HG02571 (cell line): ENCODE measurements at regions not wholly inside any gene's neighbourhood (a gene's known extent, or its start where the extent isn't known, plus 50 kb on each side); places are given as distances from the start of the nearest gene placed in this dataset.
A peak's percentile ranks its signal among the peaks of the same experiment; 100 is the strongest.
"Not testable (repeated sequence)": the region's sequence is repeated elsewhere in the genome, so short reads cannot be mapped to it uniquely, and the experiment has no call there.

Experiments used
- ATAC-seq: cut with Tn5 transposase; IDR thresholded peaks from one replicate; pipeline ENCODE4 v1.9.1; 2021; ENCODE audit warnings: mild to moderate bottlenecking, moderate library complexity; ENCODE audit not compliant: unreplicated experiment

GRCh38 chr21:5013455-5014304 is 5507.7 kb upstream of the TPTE start:
- not testable (repeated sequence) for ATAC-seq

- ATAC-seq, result not testable (repeated sequence)
These were observed 5506.2 kb upstream of the TPTE start for GRCh38 chr21:5015187-5015586.

GRCh38 chr21:5019120-5019519 is 5502.3 kb upstream of the TPTE start:
- peak; percentile 31 for ATAC-seq

- ATAC-seq, result peak; percentile 33
These were observed 5499.6 kb upstream of the TPTE start for GRCh38 chr21:5021815-5022214.

- ATAC-seq, result peak; percentile 50
These were observed 5499.1 kb upstream of the TPTE start for GRCh38 chr21:5022254-5022653.

DNA sequence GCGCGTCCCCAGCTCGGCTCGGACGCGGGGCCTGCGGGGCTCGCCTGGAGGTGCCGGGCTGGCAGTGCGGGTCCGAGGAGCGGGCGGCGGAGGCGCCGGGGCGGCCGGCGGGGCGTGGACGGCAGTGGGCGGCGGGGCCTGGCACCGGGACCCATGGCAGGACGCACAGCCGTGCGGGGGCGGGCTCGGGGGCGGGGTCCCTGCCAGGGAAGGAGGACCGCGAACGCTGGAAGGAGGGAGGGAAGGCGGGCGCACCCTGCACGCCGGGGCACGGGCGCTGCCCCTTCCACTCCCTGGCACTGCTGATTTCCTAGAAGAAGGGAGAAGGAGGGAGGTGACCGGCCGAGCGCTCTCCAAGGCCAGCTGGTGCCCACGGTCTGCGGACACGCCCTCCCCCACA is 5498.6 kb upstream of the TPTE start:
- not testable (repeated sequence) for ATAC-seq

- ATAC-seq, result not testable (repeated sequence)
These were observed 5486.2 kb upstream of the TPTE start for GRCh38 chr21:5035147-5035546.

- not testable (repeated sequence) for ATAC-seq
These were observed 5485.8 kb upstream of the TPTE start for GRCh38 chr21:5035587-5035986.

DNA sequence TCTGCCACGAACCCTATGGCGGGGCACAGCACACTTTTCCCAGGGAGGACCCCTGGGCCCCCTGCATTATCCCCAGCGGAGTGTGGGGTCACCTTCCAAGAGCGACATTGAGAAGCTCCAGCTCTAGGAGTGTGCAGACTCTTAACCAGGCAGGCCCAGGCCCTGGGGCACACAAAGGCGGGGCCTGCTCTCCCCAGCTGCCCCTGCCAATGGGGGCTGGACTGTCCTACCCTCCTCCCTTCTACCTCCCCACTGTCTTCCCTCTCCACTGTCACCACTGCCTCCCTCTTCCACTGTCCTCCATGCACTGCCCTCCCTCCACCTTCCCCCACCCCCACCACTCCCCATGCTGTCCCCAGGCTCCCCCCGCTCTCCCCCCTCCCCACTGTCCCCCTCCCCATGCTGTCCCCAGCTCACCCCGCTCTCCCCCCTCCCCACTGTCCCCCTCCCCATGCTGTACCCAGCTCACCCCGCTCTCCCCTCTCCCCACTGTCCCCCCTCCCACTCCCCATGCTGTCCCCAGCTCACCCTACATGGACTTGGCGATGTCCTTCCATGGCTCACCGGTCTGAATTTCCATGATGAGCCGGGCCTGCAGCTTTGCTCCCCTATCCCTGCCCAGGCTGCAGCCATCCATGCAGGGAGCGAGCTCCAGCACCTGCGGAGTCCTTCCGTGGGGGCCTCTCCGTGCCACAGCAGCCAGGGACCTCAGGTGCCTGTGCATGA is 5483.6 kb upstream of the TPTE start:
- ATAC-seq, result not testable (repeated sequence)

GRCh38 chr21:5039926-5040325 is 5481.5 kb upstream of the TPTE start:
- not testable (repeated sequence) for ATAC-seq

DNA sequence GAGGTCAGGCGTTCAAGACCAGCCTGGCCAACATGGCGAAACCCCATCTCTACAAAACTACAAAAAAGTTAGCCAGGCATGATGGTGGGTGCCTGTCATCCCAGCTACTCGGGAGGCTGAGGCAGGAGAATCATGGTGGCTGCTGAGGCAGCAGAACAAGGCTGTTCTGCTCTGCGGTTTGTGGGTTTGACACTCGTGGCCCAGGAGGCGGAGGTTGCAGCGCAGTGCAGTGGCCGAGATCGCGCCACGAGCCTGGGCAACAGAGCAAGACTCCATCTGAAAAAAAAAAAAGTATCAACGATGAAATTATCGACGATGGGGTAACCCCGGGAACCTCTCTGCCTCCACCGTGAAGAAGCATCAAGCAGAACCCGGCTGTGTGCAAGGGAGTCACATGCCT is 5478.8 kb upstream of the TPTE start:
- not testable (repeated sequence) for ATAC-seq

DNA sequence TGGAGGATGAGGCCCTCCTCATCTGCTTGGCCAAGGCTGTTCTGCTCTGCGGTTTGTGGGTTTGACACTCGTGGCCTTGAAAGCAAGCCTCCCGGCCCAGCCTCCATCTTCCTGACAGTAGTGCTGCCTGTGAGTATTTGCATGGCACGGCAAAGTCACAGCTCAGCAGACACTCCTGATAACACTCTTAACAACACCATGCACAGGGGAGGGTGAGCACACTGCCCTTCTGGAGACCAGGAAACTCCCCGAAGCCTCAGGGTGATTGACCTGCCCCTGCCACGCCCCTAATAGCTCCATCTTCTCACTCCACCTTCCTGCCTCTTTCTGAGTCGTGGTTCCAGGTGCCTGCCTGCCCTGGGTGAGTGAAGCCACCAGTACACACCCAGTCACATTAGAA is 5476.6 kb upstream of the TPTE start:
- not testable (repeated sequence) for ATAC-seq

GRCh38 chr21:5051303-5052018 is 5469.9 kb upstream of the TPTE start:
- ATAC-seq, result not testable (repeated sequence)

DNA sequence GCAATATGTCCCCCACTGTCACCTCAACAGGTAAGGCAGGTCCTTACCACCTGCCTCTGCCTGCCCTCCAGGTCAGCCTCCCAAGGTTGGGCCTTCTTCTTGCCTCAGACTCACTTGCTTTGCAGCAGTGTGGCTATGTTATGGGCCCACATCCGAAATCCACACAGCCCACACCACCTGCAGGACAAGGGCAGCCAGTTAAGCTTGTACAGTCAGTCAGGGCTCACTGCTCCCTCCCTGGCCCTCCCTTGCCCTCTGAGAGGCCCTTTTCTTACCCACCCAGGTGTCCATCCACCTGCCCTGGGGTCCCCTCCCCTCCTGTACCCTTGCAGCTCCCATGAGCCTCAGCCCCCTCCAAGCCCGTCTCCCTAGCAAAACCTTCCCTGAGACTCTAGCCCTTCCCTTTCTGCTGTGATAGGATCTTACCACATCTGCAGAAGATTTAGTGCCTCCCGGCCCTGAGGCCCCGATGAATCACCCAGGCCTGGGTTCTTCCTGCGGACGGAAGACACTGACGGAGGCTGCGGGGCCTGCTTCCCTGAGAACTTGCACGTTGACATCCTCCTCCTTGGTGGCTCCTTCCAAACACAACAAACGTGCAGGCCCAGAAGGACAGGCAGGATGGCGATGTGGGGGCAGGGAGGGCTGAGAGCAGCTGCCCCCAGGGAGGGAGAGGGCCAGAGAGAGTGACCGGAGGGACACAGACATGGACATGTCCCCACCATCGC is 5466.2 kb upstream of the TPTE start:
- not testable (repeated sequence) for ATAC-seq

DNA sequence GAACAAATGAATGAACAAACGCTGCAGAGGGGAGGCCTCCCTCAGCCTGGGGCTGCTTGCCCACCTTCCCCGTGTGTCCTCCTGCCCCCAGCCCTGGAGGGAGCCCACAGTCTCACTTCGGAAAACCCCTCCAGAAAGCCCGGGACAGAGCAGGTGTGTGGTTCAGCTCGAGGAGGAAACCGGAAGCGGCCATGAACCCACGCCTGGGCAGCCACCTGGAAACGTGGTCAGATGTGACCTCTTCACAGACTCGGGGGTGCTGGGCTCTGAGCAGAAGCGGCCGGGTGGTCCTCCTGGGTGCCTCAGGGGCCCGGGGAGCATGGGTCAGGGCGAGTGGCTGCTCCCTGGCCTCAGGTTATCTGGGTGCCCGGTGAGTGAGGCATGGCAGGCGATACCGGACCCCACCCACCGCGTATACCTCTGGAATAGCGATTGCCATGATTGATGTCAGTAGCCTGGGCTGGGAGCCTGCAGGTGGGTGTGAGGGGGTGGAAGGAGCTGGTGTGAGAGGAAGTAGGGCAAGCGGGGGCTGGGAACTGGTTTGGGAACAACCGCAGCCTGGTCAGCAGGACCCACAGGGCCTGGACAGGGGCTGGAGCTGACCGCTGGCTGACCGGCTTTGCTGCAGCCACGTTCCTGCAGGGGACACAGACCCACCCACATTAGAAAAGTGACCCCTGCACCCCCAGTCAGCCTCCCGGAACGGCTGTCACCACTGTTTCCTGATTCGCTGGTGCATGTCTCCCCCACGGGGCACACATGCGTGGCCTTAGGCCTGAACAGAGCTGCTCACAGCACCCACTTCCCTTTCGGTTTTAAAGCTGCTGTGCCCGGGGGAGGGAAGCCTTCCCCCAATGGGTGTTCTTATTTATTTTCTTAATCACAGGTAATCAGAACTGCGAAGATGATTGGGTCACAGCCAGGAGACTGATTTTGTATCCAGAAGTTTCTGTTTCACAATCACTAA is 5465.1 kb upstream of the TPTE start:
- not testable (repeated sequence) for ATAC-seq

DNA sequence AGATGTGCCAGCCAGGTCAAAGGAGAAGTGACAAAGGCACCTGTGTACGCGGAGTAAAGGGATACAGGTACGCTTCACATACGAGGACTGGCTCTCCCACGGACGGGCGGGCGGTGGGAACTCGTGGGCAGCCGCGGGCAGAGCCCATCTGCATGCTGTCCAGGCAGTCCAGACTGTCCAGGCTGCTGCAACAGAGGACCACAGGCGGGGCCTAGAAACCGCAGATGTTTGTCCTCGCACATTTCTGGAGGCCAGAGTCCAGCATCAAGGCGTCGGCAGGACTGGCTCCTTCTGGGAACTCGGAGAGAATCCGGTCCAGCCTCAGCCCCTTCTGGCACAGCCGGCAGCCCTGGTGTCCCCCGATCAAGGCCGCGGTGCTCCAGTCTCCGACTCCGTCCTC is 5464.3 kb upstream of the TPTE start:
- not testable (repeated sequence) for ATAC-seq

DNA sequence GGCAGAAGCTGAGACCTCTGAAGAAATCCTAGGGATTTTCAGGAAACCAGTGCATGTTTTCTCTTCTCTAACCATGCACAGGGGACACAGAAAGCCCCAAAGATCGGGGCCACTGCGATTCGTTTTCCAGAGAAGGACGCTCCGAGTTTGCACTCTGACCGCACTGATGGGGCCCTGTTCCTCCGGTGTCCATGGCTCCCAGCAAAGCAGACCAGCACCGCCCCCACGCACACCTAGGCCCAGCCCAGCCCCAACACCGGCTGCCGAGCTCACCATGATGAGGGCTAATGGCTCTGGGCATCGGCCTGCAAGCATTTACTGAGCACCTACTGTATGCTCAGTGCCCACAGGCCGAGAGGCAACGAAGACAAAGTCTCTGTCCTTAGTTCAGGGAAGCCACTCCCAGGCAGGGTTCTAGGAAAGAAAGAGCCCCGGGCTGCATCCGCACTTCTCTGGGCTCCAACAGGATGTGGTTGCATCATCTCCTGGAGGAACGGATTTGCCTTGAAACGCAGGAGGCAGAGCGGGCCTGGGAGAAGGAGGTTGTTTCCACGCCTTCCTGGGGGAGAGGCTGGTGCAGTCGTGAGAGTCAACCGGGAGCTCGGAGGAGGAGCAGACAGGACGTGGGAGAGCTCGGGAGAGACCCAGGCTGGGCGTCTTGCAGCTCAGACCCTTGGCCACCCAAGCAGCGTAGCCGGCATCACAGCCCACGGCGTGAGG is 5460.9 kb upstream of the TPTE start:
- not testable (repeated sequence) for ATAC-seq

DNA sequence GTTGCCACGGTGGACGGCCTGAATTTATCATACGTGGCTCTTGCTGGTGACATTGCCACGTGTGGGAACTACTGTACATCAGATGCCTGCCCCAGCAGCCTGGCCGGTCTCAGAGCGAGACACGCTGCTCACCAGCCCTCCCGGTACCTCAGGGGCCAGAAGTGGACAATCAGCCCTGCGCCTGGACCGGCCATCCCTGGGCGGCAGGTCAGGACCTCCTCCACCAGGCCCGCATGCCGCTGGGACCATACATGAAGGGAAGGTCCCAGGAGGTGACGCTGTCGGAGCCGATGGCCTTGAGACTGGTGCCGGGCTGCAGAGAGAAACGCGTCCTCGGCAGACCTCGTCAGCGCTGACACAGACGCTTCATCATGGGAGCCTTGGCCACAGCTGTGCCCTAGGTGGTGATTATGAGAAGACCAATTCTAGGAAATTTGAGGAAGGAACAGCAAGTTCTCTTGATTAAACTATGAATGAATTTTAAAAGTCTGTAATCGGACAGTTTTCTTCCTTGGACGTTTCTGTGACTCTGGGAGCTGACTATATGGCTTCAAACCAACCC is 5456.7 kb upstream of the TPTE start:
- ATAC-seq, result not testable (repeated sequence)
